KMS-11 (cell line): ENCODE measurements at regions not wholly inside any gene's neighbourhood (a gene's known extent, or its start where the extent isn't known, plus 50 kb on each side); places are given as distances from the start of the nearest gene placed in this dataset.
A peak's percentile ranks its signal among the peaks of the same experiment; 100 is the strongest.

ENCODE experiments used
- H2AFZ ChIP-seq: fragments of 200-600 bp; sonication (generic); 2 replicates; pipeline ENCODE4 v1.6.1; 2016; ENCODE audit warnings: antibody characterized with exemption, mixed run types, low read depth
- H3K27ac ChIP-seq: fragments of 200-600 bp; sonication (generic); 2 replicates; pipeline ENCODE4 v1.6.1; 2016; ENCODE audit warnings: mild to moderate bottlenecking, mixed run types
- H3K27me3 ChIP-seq: fragments of 200-600 bp; sonication (generic); 2 replicates; pipeline ENCODE4 v1.6.1; 2017; ENCODE audit warnings: mild to moderate bottlenecking, low read depth, mixed run types, moderate library complexity; ENCODE audit not compliant: insufficient read depth
- H3K36me3 ChIP-seq: fragments of 200-600 bp; sonication (generic); 2 replicates; pipeline ENCODE4 v1.6.1; 2017; ENCODE audit warnings: mild to moderate bottlenecking, mixed run types; ENCODE audit not compliant: insufficient read depth
- H3K4me1 ChIP-seq: fragments of 200-600 bp; sonication (generic); 2 replicates; pipeline ENCODE4 v1.6.1; 2016; ENCODE audit warnings: mild to moderate bottlenecking, low read depth, mixed run types; ENCODE audit not compliant: poor library complexity, severe bottlenecking
- H3K4me2 ChIP-seq: fragments of 200-600 bp; sonication (generic); 2 replicates; pipeline ENCODE4 v1.7.0; 2016; ENCODE audit warnings: mild to moderate bottlenecking, mixed run types
- H3K4me3 ChIP-seq: fragments of 200-600 bp; sonication (generic); IDR thresholded peaks from 2 replicates; pipeline ENCODE4 v1.6.1; 2017; ENCODE audit warnings: low read depth, low read length, mixed read lengths; ENCODE audit not compliant: insufficient read depth
- H3K79me2 ChIP-seq: fragments of 200-600 bp; sonication (generic); 2 replicates; pipeline ENCODE4 v1.6.1; 2016; ENCODE audit warnings: low read depth, mixed run types; ENCODE audit not compliant: insufficient read depth
- H3K9ac ChIP-seq: fragments of 200-600 bp; sonication (generic); 2 replicates; pipeline ENCODE4 v1.6.1; 2016; ENCODE audit warnings: mild to moderate bottlenecking, mixed run types
- H4K20me1 ChIP-seq: fragments of 200-600 bp; sonication (generic); 2 replicates; pipeline ENCODE4 v1.6.1; 2016; ENCODE audit warnings: mild to moderate bottlenecking, mixed run types; ENCODE audit not compliant: insufficient read depth
- CTCF ChIP-seq: fragments of 200-600 bp; sonication (generic); conservative IDR thresholded peaks from 2 replicates; pipeline ENCODE4 v1.6.1; 2017; ENCODE audit warnings: low read depth, mild to moderate bottlenecking, antibody characterized with exemption, low read length, moderate library complexity, mixed read lengths

- Histone ChIP-seq H3K4me2 (peak overlapping the region; percentile 23; the same call in 1 of the 2 replicates), H3K79me2 (no peaks in the 10 kb centered on the region), H3K27ac (no peak overlapping the region), H4K20me1 (no peaks in the 10 kb centered on the region), H3K4me1 (peaks cover 16% of the 10 kb centered on the region), H3K36me3 (no peaks in the 10 kb centered on the region), H3K4me3 (no peak overlapping the region), H2AFZ (peak overlapping the region; percentile 27), H3K9ac (no peak overlapping the region), H3K27me3 (no peaks in the 10 kb centered on the region)
- TF ChIP-seq CTCF: no peak
These were observed 282.6 kb downstream of the CBLN2 start for GRCh38 chr18:72261590-72261989.

- no peaks in the 10 kb centered on the region for H3K4me1 ChIP-seq
These were observed 298.1 kb downstream of the CBLN2 start for GRCh38 chr18:72246076-72246475.

GRCh38 chr18:72235422-72235821, 308.7 kb downstream of the CBLN2 start:
- Histone ChIP-seq H3K79me2 (no peaks in the 10 kb centered on the region), H3K27ac (no peak overlapping the region), H3K4me3 (no peak overlapping the region), H3K9ac (no peak overlapping the region), H2AFZ (no peak overlapping the region), H3K36me3 (no peaks in the 10 kb centered on the region), H4K20me1 (no peaks in the 10 kb centered on the region), H3K4me2 (no peak overlapping the region), H3K4me1 (no peaks in the 10 kb centered on the region), H3K27me3 (no peaks in the 10 kb centered on the region)
- TF ChIP-seq CTCF: no peak

More at GRCh38 chr18:72246076-72246475, 298.1 kb downstream of the CBLN2 start:
- TF ChIP-seq CTCF: no peak
- Histone ChIP-seq H3K4me3 (no peak overlapping the region), H4K20me1 (no peaks in the 10 kb centered on the region), H3K79me2 (no peaks in the 10 kb centered on the region), H2AFZ (no peak overlapping the region), H3K27ac (no peak overlapping the region), H3K4me2 (no peak overlapping the region), H3K27me3 (no peaks in the 10 kb centered on the region), H3K36me3 (no peaks in the 10 kb centered on the region), H3K9ac (no peak overlapping the region)

GRCh38 chr18:72233106-72233505, 311.0 kb downstream of the CBLN2 start:
- no peaks in the 10 kb centered on the region for H3K36me3 ChIP-seq
- no peaks in the 10 kb centered on the region for H4K20me1 ChIP-seq
- no peak overlapping the region for H3K27ac ChIP-seq
- H3K4me2 ChIP-seq: no peak overlapping the region
- H3K27me3 ChIP-seq: no peaks in the 10 kb centered on the region
- no peak for TF ChIP-seq CTCF
- H3K9ac ChIP-seq: no peak overlapping the region
- no peaks in the 10 kb centered on the region for H3K4me1 ChIP-seq
- H3K79me2 ChIP-seq: no peaks in the 10 kb centered on the region
- no peak overlapping the region for H2AFZ ChIP-seq
- H3K4me3 ChIP-seq: no peak overlapping the region
